ENCODE measurements at regions not wholly inside any gene's neighbourhood (a gene's known extent, or its start where the extent isn't known, plus 50 kb on each side); places are given as distances from the start of the nearest gene placed in this dataset.
A peak's percentile ranks its signal among the peaks of the same experiment; 100 is the strongest.

DNA sequence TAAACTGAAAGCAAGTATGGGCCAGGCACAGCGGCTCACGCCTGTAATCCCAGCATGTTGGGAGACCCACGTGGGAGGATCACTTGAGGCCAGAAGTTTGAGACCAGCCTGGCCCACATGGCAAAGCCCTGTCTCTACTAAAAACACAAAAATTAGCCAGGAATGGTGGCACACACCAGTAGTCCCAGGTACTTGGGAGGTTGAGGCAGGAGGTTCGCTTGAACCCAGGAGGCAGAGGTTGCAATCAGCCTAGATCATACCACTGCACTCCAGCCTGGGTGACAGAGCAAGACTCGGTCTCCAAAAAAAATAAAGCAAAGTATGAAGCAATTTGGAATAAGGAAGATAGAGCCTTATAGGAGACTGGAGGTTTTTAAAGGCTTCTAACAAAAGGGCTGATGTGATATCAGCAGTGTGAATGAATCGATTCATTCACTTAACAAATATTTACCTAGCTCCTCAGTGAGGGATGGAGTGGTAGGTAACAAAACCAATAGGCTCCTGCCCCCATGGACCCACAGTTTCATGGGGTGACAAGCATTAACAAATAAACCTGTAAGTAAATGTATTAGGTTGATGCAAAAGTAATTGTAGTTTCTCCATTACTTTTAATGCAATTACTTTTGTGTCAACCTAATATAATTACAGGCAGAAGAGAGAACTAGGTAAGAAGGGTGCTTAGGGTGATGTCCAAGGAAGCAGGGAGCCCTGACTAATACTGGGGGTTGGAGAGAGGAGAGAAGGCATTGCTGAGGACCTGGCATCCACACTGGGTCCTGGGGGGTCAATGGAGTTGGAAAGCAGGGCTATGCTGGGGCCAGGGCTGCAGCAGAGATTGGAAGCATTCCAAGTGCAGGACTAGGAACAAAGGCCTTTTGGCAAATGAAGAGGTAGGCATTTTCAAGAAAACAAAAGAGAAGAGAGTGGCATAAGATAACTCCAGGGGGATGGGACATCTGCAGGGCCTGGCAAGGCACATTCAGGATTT lies 195.4 kb upstream of the ARL4C start:
- DNase-seq: no peak

DNA sequence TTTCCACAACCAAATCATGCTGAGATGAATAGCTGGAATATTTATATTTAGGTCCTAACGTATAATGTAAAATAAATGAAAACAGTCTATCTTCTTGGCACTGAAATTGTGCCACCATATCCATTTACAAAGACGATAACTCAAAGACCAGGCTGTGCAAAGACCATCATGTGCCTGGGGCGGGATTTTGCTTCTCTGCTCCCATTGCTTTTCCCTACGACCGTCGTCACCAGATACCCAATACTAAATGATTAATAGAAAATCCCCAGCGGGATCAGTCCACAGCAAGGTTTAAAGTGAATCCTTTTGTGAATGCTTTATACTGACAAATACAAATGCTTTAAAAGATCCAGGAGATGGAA lies 194.3 kb upstream of the ARL4C start:
- no peak for DNase-seq

DNA sequence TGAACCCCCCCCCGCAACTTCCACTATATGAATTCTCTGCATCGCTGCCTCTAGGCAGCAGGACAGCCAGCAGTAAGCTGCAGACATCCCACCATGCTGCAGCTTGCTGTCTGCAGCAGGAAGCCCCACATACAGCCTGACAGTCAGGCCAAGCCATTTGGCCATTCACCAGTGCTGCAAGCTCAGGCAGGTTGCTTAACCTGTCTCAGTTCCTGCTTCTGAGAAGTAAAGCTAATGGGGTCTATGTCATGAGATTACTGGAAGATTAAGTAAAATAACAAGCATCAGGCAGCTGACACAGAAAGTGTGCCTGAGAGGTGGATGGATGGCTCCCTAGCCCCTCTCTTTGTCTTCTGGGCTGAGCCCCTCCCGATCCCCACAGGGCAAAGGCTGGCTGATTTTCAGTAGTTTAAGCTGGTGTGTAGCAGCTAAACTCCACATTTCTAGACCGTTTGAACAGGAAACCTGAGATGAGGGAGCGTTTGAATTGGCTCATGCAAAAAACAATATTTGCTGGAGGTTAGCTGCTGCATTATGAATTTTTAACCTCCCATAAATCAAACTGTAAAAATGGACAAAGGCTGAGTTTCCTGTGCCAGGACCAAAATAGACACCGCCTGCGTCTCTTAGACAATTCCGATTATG lies 193.8 kb upstream of the ARL4C start:
- no peak for DNase-seq

DNA sequence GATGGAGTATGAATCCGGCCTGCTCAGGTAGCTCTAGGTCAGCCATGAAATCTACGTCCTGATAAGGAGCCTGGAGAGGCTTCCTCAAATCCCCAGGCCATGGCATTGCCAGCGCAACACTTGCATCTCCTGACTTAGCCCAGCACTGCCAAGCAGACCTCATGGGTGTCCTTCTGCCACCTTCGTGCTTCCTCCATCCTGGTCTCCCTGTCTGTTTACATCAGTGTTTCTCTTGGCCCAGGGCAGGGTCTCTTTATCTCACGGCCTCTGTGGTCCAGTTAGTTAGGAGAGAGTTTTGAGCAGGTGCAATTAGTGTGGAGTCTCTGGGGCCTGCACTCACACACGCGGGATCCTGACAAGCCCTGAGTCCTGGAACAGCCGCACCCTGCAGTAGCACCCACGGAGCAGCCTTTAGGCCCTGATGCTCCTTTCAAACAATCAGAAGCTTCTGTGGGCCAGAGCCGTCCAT lies 193.1 kb upstream of the ARL4C start:
- DNase-seq: no peak

DNA sequence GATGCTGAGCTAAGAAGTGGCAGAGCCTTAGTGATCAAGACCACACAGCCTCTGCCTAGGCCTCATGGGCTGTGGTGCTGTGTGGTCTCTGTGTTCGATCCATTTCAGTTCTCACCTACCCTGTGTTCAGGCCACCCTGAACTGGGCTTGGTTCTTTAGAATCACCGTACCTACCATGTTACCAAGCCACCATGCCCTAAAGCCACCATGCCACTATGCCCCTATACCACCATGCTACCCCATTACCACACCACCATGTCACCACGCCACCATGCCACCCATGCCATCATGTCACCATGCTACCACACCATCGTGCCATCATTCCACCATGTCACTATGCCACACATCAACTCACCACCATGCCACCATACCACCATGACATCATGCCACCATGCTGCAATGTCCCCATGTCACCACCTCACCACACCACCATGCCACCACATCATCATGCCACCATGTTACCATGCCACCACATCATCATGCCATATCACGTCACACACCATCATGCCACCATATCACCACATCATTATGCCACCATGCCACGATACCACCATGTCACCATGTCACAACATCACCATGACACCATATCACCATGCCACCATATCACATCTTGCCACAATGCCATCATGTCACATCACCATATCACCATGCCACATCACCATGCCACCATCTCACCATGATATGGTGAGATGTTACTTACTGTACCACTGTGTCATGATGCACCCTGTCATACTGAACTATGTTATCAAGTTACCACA lies 191.0 kb upstream of the ARL4C start:
- DNase-seq: no peak

DNA sequence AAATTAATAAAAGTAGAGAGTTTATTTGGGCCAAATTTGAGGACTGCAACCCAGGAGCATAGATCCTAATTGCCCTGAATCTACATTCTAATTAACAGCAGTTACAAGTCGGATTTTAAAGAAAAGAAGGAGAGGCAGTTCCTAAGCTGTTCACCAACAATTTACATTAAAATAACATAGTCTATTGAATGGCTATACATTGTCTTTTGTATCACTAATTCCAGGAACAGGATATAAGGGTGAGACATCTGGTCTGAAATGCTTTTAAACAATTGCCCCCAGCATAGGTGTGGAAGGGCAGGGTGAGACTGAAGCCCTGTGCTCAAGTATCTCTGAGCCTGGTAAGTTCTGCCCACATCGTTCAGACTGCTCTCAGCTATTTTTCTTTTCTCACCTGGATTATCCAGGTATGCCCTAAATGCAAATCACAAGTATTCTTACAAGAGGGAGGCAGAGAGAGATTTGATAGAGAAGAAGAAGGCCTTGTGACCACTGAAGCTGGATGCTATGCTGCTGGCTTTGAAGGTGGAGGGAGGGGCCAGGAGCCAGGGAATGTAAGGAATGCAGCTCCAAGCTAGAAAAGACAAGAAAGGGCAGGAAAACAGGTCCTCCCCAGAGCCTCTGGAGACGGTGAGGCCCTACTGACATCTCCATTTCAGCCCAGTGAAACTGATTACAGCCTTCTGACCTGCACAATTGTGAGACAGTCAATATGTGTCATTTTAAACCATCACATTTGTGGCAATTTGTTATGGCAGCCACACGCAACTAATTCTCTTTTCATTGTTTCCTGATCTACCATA lies 189.4 kb upstream of the ARL4C start:
- peak; percentile 84 for DNase-seq

DNA sequence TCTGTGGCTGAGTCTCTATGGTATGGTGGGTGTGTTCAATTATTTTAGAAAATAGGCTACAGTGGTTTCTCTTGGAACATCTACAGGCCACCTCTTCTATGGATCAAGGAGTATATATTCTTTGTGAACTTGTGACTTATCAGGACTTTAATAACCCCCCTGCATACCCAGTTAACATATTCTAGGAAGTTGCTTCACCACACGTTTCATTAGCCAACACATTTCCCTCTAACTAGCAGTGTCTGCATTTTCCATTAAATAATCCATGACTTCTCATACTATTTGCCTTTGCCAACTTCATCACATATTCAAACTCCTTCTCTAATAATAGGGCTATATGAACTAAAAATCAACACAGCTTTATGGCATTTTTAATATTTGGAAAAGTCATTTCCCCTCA lies 187.6 kb upstream of the ARL4C start:
- DNase-seq: peak; percentile 26

DNA sequence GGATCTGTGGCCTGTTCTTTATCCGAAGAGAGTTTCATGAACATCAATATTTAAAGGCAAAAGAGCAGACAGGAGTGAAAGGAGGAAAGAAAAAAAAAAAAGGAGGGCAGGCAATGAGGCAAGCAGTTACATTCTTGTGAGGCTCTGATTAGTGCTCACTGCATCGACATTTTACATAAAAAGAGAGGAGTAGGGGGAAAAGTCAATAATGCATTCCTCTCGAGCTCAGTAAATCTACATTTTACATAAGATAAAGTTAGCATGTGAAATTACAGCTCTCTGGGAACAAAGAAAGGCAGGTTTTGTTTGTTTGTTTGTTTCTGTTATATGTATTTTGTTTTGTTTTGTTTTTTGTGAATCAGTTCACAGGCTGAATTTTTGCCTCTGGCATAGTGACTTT lies 187.1 kb upstream of the ARL4C start:
- DNase-seq: no peak

DNA sequence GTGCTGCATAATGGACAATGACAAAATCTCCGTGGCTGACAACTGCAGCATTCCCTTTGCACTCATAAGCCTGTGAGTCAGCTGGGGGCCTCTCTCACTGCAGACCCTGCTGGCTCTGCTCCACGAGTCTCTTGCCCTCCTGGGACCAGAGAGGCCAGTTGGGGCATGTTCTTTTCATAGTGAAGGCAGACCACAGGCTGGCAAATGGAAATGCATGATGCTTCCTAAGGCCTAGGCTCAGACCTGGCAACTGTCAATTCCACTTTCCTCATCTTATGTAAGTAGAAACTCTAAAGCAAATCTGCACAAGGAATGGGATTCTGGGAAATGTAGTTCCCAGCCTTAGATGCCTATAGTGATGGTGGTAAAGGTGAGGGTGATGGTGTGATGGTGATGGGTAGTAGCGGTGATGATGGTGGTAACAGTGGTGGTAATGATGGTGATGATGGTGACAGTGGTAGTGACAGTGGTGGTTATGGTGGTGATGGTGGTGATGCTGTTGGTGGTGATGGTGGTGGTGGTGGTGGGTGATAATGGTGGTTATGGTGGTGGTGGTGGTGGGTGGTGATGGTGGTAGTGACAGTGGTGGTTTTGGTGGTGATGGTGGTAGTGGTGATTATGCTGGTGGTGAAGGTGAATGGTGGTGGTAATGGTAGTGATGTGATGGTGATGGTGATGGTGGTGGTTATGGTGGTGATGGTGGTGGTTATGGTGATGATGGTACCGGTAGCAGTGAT lies 185.8 kb upstream of the ARL4C start:
- DNase-seq: no peak

DNA sequence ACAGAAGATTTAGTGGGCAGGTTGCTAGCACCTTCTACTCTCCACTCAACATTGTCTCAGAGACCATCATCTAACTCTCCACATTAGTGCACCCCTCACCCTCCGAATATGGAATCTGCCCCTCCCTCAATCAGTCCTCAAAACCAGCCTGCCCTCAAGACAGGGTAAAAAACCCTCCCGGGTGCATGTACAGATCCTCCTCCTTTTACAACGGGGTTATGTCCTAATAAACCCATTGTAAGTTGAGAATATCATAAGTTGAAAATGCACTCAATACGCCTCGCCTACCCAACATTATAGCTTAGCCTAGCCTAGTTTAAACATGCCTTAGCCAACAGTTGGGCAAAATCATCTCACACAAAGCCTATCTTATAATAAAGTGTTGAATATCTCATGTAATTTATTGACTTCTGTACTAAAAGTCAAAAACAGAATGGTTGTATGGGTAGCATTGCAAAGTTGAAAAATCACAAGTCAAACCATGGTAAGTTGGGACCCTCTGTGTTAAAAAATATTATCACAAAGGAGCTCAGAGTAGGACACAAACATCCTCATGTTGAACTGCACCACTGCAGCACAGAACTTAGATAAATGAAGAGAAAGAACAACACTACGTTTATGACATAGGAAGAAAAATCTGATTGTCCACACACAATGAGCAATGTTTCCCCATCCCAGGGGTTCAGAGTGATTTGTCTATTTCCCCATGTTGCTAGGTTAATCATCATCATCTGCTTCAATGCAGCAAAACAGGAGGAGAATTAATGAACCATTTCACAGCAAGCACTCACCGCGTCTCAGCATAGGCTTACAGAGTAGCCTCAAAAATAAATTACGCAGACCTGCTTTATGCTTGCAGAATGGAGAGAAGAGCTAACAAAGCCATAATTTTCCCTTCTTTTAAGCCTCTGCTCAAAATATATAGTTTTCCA lies 184.1 kb upstream of the ARL4C start:
- peak; percentile 95 for DNase-seq

DNA sequence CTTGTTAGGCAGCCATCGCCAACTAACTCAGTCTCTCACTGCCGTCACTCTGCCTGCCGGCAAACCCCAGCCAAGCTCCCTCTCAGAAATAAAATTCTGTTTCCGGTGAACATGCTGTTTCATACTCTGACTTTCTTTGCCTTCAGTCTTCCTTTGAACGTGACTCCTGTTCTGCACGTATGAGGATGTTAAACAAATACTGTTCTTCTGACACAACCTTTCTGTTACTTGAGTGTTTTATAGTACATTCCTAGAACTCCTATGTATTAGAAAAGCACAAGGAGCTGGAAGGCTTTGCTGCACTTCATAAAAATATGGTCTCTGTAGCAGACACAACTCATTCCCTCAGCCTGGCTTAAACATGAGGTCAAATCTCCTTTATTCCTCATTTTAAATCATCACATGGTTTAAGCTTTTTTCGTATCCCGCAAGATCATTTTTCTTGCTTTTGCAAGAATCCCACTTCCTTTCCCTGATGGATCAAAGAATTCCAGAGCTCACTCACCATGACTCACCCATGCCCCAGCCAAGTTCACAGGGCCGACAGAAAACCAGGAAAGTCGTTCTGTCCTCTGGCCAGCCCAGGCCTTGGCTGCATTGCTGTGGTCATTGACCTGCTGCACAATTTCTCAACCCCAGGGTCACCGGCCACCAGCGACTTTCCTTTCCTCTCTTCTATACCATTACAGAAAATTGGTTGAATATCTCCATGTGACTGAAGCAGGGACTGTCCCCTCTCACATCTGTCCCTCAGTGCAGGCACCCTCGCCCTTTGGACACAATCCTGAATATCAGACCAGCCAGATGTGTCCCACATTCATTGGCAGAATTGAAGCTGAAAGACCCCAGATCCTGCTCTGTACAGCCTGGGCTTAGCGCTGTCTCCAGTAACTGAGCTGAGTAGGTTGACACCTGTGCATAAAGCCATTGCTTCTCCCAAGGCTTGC lies 183.1 kb upstream of the ARL4C start:
- peak; percentile 95 for DNase-seq

DNA sequence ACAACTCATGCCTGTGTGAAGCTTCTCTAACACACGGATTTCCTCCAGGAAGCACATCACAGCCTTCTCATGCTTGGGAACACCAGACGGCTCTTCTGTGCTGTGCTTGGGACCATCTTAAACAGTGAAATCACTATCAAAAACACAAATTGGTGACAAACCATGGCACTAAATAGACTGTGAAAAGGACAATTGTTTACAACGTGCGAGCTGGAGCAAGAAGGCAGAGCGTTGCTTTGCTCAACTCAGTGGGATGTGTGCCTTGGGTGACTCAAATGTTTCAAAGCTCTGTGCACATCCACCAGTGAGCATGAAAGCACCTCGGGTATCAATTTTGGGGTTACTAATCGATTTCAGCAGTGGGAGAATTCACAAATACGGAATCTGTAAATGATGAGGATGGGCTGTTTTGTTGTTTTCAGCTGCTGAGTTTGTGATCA lies 182.4 kb upstream of the ARL4C start:
- DNase-seq: no peak

DNA sequence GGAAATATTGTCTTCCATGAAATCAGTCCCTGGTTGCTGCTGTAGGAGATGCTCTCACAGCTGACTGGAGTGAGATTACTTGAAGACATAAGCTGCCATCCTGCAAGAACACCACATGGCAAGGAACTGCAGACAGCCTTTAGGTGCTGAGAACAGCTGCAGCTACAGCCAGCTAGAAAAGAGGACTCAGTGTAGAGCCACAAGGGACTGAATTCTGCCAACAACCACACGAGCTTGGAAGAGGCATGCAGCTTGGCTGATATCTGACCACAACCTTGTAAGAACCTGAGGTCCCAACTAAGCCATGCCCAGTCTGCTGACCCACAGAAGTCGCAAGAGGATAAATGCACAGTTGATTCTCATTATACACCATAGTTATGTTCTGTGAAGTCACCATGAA lies 181.8 kb upstream of the ARL4C start:
- no peak for DNase-seq

DNA sequence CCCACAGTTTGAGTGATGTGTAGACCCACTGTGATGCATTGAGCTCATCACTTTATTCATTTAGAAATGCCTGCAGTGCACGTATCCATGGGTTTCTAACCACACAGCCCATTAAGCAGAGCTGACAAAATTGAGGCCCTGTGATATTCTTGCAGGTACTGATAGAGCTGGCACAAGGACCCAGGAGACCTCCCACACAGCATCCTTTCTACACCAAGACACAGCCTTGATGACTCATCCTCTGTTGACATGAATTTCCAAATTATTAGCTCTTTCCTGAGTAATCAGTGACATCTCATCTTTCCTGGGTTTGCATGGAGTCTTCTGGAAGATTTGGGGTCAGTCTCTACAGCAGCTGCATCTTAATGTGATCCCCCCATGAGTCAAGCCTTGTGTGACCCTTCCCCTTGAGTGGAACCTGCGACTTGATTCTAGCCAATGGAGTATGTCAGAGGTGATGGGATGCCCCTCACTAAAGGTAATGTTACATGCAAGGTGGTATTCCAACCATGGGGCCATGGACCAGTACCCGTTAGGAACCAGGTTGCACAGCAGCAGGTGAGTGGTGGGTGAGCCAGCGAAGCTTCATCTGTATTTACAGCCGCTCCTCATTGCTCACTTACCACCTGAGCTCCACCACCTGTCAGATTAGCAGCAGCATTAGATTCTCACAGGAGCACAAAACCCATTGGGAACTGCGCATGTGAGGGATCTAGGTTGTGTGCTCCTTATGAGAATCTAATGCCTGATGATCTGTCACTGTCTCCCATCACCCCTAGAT lies 181.1 kb upstream of the ARL4C start:
- DNase-seq: no peak

DNA sequence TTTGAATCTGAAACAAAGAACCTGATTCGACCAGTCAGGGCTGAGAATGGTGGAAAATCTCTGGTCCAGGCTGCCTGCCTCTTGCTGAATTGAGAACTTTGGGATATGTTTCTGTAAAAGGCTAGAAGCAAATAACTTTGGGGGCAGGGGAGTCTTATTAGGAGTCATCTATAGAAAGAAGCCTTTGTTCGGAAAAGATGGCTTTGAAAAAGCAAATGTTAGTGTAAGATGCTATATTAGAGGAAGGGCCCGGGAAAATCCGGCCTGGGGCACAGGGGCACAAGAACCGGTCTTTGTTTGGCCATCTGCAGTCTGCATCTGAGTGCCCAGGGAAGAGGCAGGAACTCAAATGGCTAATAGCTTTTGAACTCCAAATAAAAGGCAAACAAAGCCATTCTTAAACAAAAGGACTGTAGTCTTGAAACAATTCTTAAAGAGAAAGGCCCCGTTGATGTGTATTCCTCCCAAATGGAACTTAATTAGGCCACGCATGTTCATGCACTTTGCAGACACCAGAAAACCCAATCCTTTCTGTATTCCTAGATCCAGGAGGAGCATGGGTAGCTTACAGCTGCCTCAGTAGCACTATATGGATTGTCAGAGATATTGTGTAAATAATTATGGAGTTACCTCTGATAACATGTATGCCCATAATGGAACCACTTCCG lies 180.0 kb upstream of the ARL4C start:
- DNase-seq: no peak

DNA sequence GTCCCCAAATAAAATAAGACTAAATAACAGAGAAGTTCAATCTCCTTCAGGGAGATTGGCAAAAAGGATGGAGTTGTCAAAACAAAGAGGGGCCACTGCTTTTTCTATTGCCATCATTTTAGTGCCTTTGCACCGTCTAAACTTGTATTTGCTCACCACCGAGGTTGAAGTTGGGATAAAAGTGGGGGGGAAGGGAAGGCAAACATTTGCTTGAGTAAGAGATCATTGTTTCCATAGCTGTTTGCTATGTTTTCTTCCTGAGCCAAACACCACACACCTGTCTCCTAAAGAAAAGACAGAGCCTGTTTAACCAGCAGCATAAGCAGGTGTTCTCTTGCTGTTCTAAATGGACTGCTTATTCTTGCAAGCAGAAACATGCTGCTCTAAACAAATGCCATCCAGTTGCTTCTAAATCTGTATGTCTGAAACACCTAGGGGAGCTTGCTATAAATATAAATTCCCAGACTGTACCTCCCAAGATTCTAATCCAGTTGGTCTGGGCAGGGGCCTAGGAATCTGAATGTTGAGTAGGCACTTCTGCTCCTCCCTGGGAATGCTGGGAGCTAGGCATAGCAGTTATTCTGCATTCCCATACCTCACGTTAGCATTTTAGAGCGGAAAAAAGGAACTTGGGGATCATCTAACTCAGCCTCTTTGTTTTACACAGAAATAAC lies 179.4 kb upstream of the ARL4C start:
- DNase-seq: no peak

DNA sequence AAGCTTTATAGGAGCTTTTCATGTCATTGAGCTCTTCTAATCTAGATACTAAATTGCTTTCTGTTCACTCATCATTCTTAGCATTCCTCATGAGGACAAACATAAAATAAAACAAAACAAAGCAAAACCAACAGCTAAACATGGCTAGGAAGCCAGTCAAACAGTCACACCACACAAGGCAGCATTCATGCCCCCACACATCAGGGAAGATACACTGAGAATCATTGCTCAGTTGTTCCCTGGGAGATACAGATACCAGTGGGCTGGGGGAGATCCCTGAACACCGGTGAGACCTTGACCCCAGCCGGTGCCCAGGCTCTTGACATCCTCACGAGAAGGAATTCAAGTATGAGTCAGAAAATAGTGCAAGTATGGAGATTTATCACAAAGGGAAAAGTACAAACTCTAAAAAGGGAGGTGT lies 177.9 kb upstream of the ARL4C start:
- peak; percentile 90 for DNase-seq
